ENCODE measurements at regions not wholly inside any gene's neighbourhood (a gene's known extent, or its start where the extent isn't known, plus 50 kb on each side); places are given as distances from the start of the nearest gene placed in this dataset.
"Not testable (repeated sequence)": the region's sequence is repeated elsewhere in the genome, so short reads cannot be mapped to it uniquely, and the experiment has no call there.

- no peak for DNase-seq
- H3K27me3 Mint-ChIP-seq (ENCODE audit: unreplicated experiment): no peaks in the 10 kb centered on the region
- intact Hi-C loops (cut with micrococcal nuclease; ENCODE audit: unreplicated experiment): no loop called here
- no peak for TF ChIP-seq CTCF (IDR thresholded peaks at IDR 0.05; ENCODE audit: unreplicated experiment)
- BruUV-seq (replicated peaks): no TSS peak
- no peaks in the 10 kb centered on the region for H3K36me3 Mint-ChIP-seq (ENCODE audit: insufficient read depth, unreplicated experiment)
- CTCF ChIA-PET: no interaction called here
- no peak overlapping the region for H3K4me3 Mint-ChIP-seq (ENCODE audit: low read depth, unreplicated experiment)
- no peaks in the 10 kb centered on the region for H3K9me3 Mint-ChIP-seq (ENCODE audit: low read depth, unreplicated experiment)
- no peaks in the 10 kb centered on the region for H3K4me1 Mint-ChIP-seq (ENCODE audit: low read depth, unreplicated experiment)
- H3K27ac Mint-ChIP-seq (ENCODE audit: unreplicated experiment): no peak overlapping the region
These were observed 79.6 kb upstream of the FOXP2 start for GRCh38 chr7:114334989-114335388.

- H3K9me3 Mint-ChIP-seq (ENCODE audit: low read depth, unreplicated experiment); H3K27ac Mint-ChIP-seq (ENCODE audit: unreplicated experiment); CTCF ChIA-PET; H3K4me1 Mint-ChIP-seq (ENCODE audit: low read depth, unreplicated experiment); DNase-seq; H3K27me3 Mint-ChIP-seq (ENCODE audit: unreplicated experiment); H3K4me3 Mint-ChIP-seq (ENCODE audit: low read depth, unreplicated experiment); H3K36me3 Mint-ChIP-seq (ENCODE audit: insufficient read depth, unreplicated experiment); BruUV-seq (replicated peaks): not testable (repeated sequence)
- intact Hi-C loops (cut with micrococcal nuclease; ENCODE audit: unreplicated experiment): loop anchor here (10.0 kb wide), 1 partner anchor 245 kb away; no protein-coding TSS in a partner anchor
These were observed 85.2 kb upstream of the FOXP2 start for GRCh38 chr7:114329458-114329857.

- no peak for TF ChIP-seq CTCF (IDR thresholded peaks at IDR 0.05; ENCODE audit: unreplicated experiment)
- peaks cover 2% of the 10 kb centered on the region for H3K9me3 Mint-ChIP-seq (ENCODE audit: low read depth, unreplicated experiment)
- no TSS peak for BruUV-seq (replicated peaks)
- no peak for DNase-seq
- no peaks in the 10 kb centered on the region for H3K27me3 Mint-ChIP-seq (ENCODE audit: unreplicated experiment)
- no peaks in the 10 kb centered on the region for H3K36me3 Mint-ChIP-seq (ENCODE audit: insufficient read depth, unreplicated experiment)
- intact Hi-C loops (cut with micrococcal nuclease; ENCODE audit: unreplicated experiment): no loop called here
- no peak overlapping the region for H3K27ac Mint-ChIP-seq (ENCODE audit: unreplicated experiment)
- CTCF ChIA-PET: interaction anchor here (0.6 kb wide), 1 partner anchor 52 kb away, joined by 3 read pairs; no protein-coding TSS in a partner anchor
- H3K4me1 Mint-ChIP-seq (ENCODE audit: low read depth, unreplicated experiment): no peaks in the 10 kb centered on the region
- H3K4me3 Mint-ChIP-seq (ENCODE audit: low read depth, unreplicated experiment): no peak overlapping the region
These were observed 97.0 kb upstream of the FOXP2 start for GRCh38 chr7:114317450-114318098.

GRCh38 chr7:114312649-114313048 lies 102.0 kb upstream of the FOXP2 start:
- H3K27ac Mint-ChIP-seq (ENCODE audit: unreplicated experiment): no peak overlapping the region
- intact Hi-C loops (cut with micrococcal nuclease; ENCODE audit: unreplicated experiment): loop anchor here (2.0 kb wide), 1 partner anchor 92 kb away; no protein-coding TSS in a partner anchor
- no peak overlapping the region for H3K4me3 Mint-ChIP-seq (ENCODE audit: low read depth, unreplicated experiment)
- no peaks in the 10 kb centered on the region for H3K4me1 Mint-ChIP-seq (ENCODE audit: low read depth, unreplicated experiment)
- H3K9me3 Mint-ChIP-seq (ENCODE audit: low read depth, unreplicated experiment): no peaks in the 10 kb centered on the region
- H3K36me3 Mint-ChIP-seq (ENCODE audit: insufficient read depth, unreplicated experiment): no peaks in the 10 kb centered on the region
- TF ChIP-seq CTCF (IDR thresholded peaks at IDR 0.05; ENCODE audit: unreplicated experiment): no peak
- H3K27me3 Mint-ChIP-seq (ENCODE audit: unreplicated experiment): no peaks in the 10 kb centered on the region
- BruUV-seq (replicated peaks): no TSS peak
- CTCF ChIA-PET: no interaction called here
- no peak for DNase-seq

GRCh38 chr7:114310345-114311110 lies 104.1 kb upstream of the FOXP2 start:
- Mint-ChIP-seq H3K27ac (ENCODE audit: unreplicated experiment) (no peak overlapping the region), H3K36me3 (ENCODE audit: insufficient read depth, unreplicated experiment) (no peaks in the 10 kb centered on the region), H3K9me3 (ENCODE audit: low read depth, unreplicated experiment) (no peaks in the 10 kb centered on the region), H3K27me3 (ENCODE audit: unreplicated experiment) (no peaks in the 10 kb centered on the region), H3K4me1 (ENCODE audit: low read depth, unreplicated experiment) (no peaks in the 10 kb centered on the region), H3K4me3 (ENCODE audit: low read depth, unreplicated experiment) (no peak overlapping the region)
- CTCF ChIA-PET: interaction anchor here (1.0 kb wide), 1 partner anchor 55 kb away, joined by 3 read pairs; no protein-coding TSS in a partner anchor
- BruUV-seq (replicated peaks): no TSS peak
- TF ChIP-seq CTCF (IDR thresholded peaks at IDR 0.05; ENCODE audit: unreplicated experiment): no peak
- intact Hi-C loops (cut with micrococcal nuclease; ENCODE audit: unreplicated experiment): no loop called here
- no peak for DNase-seq

Measured in Calu3 (cell line).